Naive thymus-derived CD4-positive, alpha-beta T cell (primary cell): ENCODE measurements at regions not wholly inside any gene's neighbourhood (a gene's known extent, or its start where the extent isn't known, plus 50 kb on each side); places are given as distances from the start of the nearest gene placed in this dataset.
"Not testable (repeated sequence)": the region's sequence is repeated elsewhere in the genome, so short reads cannot be mapped to it uniquely, and the experiment has no call there.

Experiments
- ATAC-seq: fragments of 150-1000 bp; cut with Tn5 transposase; 2 replicates; pipeline ENCODE4 v1.10.0; 2021; ENCODE audit warnings: mild to moderate bottlenecking, moderate library complexity
- CTCF ChIA-PET: fragments of 350-600 bp; sonication (Branson Sonifier 250); formaldehyde crosslinking; loops from one replicate; lab custom pipeline; 2021; ENCODE audit warnings: antibody characterized with exemption; lab: Charles Lee
- POLR2A ChIA-PET: fragments of 350-600 bp; sonication (Branson Sonifier 250); formaldehyde crosslinking; loops from one replicate; lab custom pipeline; 2021; ENCODE audit warnings: antibody characterized with exemption, inconsistent platforms; lab: Charles Lee
- DNase-seq, 9 donors: peaks; one replicate each; pipeline versions ENCODE4 v3.0.0 to v3.0.0-alpha.2; 2020 to 2022; ENCODE audit warnings: mixed read lengths in 1 of 9
- H3K27ac ChIP-seq: one replicate; pipeline ENCODE4 v1.7.0; 2013; ENCODE audit warnings: mild to moderate bottlenecking, low read depth, low read length, moderate library complexity
- H3K27me3 ChIP-seq, 2 donors: one replicate each; pipeline ENCODE4 v1.7.0; 2013; ENCODE audit warnings: low read length in 2 of 2, mild to moderate bottlenecking in 2 of 2, moderate library complexity in 2 of 2; ENCODE audit not compliant: control insufficient read depth in 2 of 2, insufficient read depth in 2 of 2
- H3K36me3 ChIP-seq, 3 experiments: 1 replicate in 2 of 3; 2 replicates in 1 of 3; pipeline ENCODE4 v1.7.0; 2013; ENCODE audit warnings: low read length in 3 of 3, mild to moderate bottlenecking in 3 of 3, moderate library complexity in 1 of 3; ENCODE audit not compliant: insufficient read depth in 3 of 3, control insufficient read depth in 2 of 3
- H3K4me1 ChIP-seq, 2 donors: one replicate each; pipeline ENCODE4 v1.7.0; 2013; ENCODE audit warnings: low read length in 2 of 2, mild to moderate bottlenecking in 2 of 2, moderate library complexity in 1 of 2; ENCODE audit not compliant: control insufficient read depth in 2 of 2, insufficient read depth in 2 of 2
- H3K4me3 ChIP-seq: 2 replicates; pipeline ENCODE4 v1.7.0; 2013; ENCODE audit warnings: mild to moderate bottlenecking, low read length
- H3K9me3 ChIP-seq, 3 experiments: 1 replicate in 2 of 3; 2 replicates in 1 of 3; pipeline ENCODE4 v1.7.0; 2013; ENCODE audit warnings: low read length in 3 of 3; ENCODE audit not compliant: control insufficient read depth in 2 of 3
- H3K27ac Mint-ChIP-seq, 9 donors: one replicate each; pipeline ENCODE4 v1.8.0; 2020 to 2022; ENCODE audit warnings: mixed read lengths in 9 of 9, mild to moderate bottlenecking in 8 of 9, moderate library complexity in 5 of 9, inconsistent platforms in 2 of 9
- H3K27me3 Mint-ChIP-seq, 5 donors: one replicate each; pipeline ENCODE4 v1.8.0; 2021 to 2022; ENCODE audit warnings: mixed read lengths in 5 of 5, mild to moderate bottlenecking in 1 of 5
- H3K36me3 Mint-ChIP-seq, 5 donors: one replicate each; pipeline ENCODE4 v1.8.0; 2020 to 2022; ENCODE audit warnings: mixed read lengths in 5 of 5, mild to moderate bottlenecking in 3 of 5, inconsistent platforms in 1 of 5
- H3K4me1 Mint-ChIP-seq, 7 donors: one replicate each; pipeline ENCODE4 v1.8.0; 2020 to 2022; ENCODE audit warnings: mixed read lengths in 7 of 7, mild to moderate bottlenecking in 3 of 7, inconsistent platforms in 1 of 7
- H3K4me3 Mint-ChIP-seq, 10 donors: one replicate each; pipeline ENCODE4 v1.8.0; 2020 to 2022; ENCODE audit warnings: mild to moderate bottlenecking in 10 of 10, mixed read lengths in 10 of 10, moderate library complexity in 6 of 10, inconsistent platforms in 2 of 10
- H3K9me3 Mint-ChIP-seq, 11 donors: one replicate each; pipeline ENCODE4 v1.8.0; 2020 to 2022; ENCODE audit warnings: mixed read lengths in 11 of 11, mild to moderate bottlenecking in 4 of 11, inconsistent platforms in 1 of 11, moderate library complexity in 1 of 11
- intact Hi-C, 2 donors: fragments of 100-400 bp; cut with micrococcal nuclease; formaldehyde crosslinking; loops; one replicate each; pipeline ENCODE4 v1.15.1; 2023

GRCh38 chr2:167814881-167815718 lies 432.3 kb downstream of the STK39 start:
- Histone ChIP-seq H3K27ac (no peak overlapping the region), H3K9me3 (no peaks in the 10 kb centered on the region), H3K27me3 (no peaks in the 10 kb centered on the region), H3K4me1 (no peaks in the 10 kb centered on the region), H3K36me3 (no peaks in the 10 kb centered on the region), H3K4me3 (no peak overlapping the region)
- H3K27me3 Mint-ChIP-seq = peaks cover 3 to 8% (median 5%) of the 10 kb centered on the region in 5 donors
- CTCF ChIA-PET = no interaction called here
- DNase-seq (no peak), ATAC-seq (no peak)
- intact Hi-C loops = no loop called here
- no peak overlapping the region for H3K27ac Mint-ChIP-seq
- POLR2A ChIA-PET = no interaction called here
- H3K9me3 Mint-ChIP-seq = peaks cover 0 to 9% (median 0%) of the 10 kb centered on the region in 11 donors
- H3K36me3 Mint-ChIP-seq = no peaks in the 10 kb centered on the region
- no peak overlapping the region for H3K4me3 Mint-ChIP-seq
- H3K4me1 Mint-ChIP-seq = no peaks in the 10 kb centered on the region

- H3K4me1 Mint-ChIP-seq, H3K9me3 ChIP-seq, ATAC-seq, H3K4me3 Mint-ChIP-seq, H3K9me3 Mint-ChIP-seq, H3K27ac ChIP-seq, intact Hi-C loops, H3K27ac Mint-ChIP-seq, H3K36me3 ChIP-seq, POLR2A ChIA-PET, H3K27me3 ChIP-seq, H3K4me1 ChIP-seq, DNase-seq, CTCF ChIA-PET, H3K4me3 ChIP-seq, H3K36me3 Mint-ChIP-seq, H3K27me3 Mint-ChIP-seq: not testable (repeated sequence)
These were observed 432.9 kb downstream of the STK39 start for GRCh38 chr2:167814482-167814880.

- ATAC-seq, H3K9me3 ChIP-seq, DNase-seq, H3K36me3 Mint-ChIP-seq, H3K4me1 Mint-ChIP-seq, H3K27me3 ChIP-seq, H3K27me3 Mint-ChIP-seq, POLR2A ChIA-PET, H3K27ac Mint-ChIP-seq, H3K4me1 ChIP-seq, H3K36me3 ChIP-seq, H3K4me3 Mint-ChIP-seq, H3K27ac ChIP-seq, H3K4me3 ChIP-seq, intact Hi-C loops: not testable (repeated sequence)
- H3K9me3 Mint-ChIP-seq = peaks cover 0 to 18% (median 5%) of the 10 kb centered on the region in 11 donors
- CTCF ChIA-PET = interaction anchor here (0.7 kb wide), 1 partner anchor 525 kb away, joined by 3 read pairs; no protein-coding TSS in a partner anchor
These were observed 437.6 kb downstream of the STK39 start for GRCh38 chr2:167809799-167810198.

GRCh38 chr2:167803449-167803988 lies 443.9 kb downstream of the STK39 start:
- Mint-ChIP-seq H3K4me3 (no peak overlapping the region), H3K4me1 (no peaks in the 10 kb centered on the region), H3K27ac (no peak overlapping the region), H3K27me3 (peaks cover 0 to 8% (median 0%) of the 10 kb centered on the region in 5 donors), H3K36me3 (no peaks in the 10 kb centered on the region), H3K9me3 (peaks cover 0 to 13% (median 4%) of the 10 kb centered on the region in 11 donors)
- POLR2A ChIA-PET = no interaction called here
- no peak overlapping the region for H3K27ac ChIP-seq
- H3K9me3 ChIP-seq = no peaks in the 10 kb centered on the region
- DNase-seq (no peak), ATAC-seq (no peak)
- CTCF ChIA-PET = no interaction called here
- H3K36me3 ChIP-seq = no peaks in the 10 kb centered on the region
- no peaks in the 10 kb centered on the region for H3K27me3 ChIP-seq
- H3K4me1 ChIP-seq = no peaks in the 10 kb centered on the region
- no peak overlapping the region for H3K4me3 ChIP-seq
- intact Hi-C loops = no loop called here

- no peak for ATAC-seq
- CTCF ChIA-PET = no interaction called here
- intact Hi-C loops = no loop called here
These were observed 452.7 kb downstream of the STK39 start for GRCh38 chr2:167794554-167795255.

GRCh38 chr2:167793725-167794124 lies 453.7 kb downstream of the STK39 start:
- intact Hi-C loops = no loop called here
- CTCF ChIA-PET = no interaction called here
- Mint-ChIP-seq H3K27me3 (peaks cover 5 to 29% (median 8%) of the 10 kb centered on the region in 5 donors), H3K36me3 (no peaks in the 10 kb centered on the region), H3K27ac (no peak overlapping the region), H3K4me1 (no peaks in the 10 kb centered on the region), H3K9me3 (peaks cover 0 to 4% (median 0%) of the 10 kb centered on the region in 11 donors), H3K4me3 (no peak overlapping the region)
- H3K4me3 ChIP-seq = no peak overlapping the region
- ATAC-seq (no peak), DNase-seq (no peak)
- H3K36me3 ChIP-seq = no peaks in the 10 kb centered on the region
- no peaks in the 10 kb centered on the region for H3K4me1 ChIP-seq
- no peak overlapping the region for H3K27ac ChIP-seq
- no peaks in the 10 kb centered on the region for H3K9me3 ChIP-seq
- POLR2A ChIA-PET = no interaction called here
- H3K27me3 ChIP-seq = no peaks in the 10 kb centered on the region

More at GRCh38 chr2:167794554-167795255, 452.7 kb downstream of the STK39 start:
- Mint-ChIP-seq H3K27ac (no peak overlapping the region), H3K9me3 (peaks cover 0 to 4% (median 0%) of the 10 kb centered on the region in 11 donors), H3K4me3 (no peak overlapping the region), H3K36me3 (no peaks in the 10 kb centered on the region), H3K27me3 (peaks cover 5 to 29% (median 8%) of the 10 kb centered on the region in 5 donors), H3K4me1 (no peaks in the 10 kb centered on the region)
- no peak overlapping the region for H3K4me3 ChIP-seq
- POLR2A ChIA-PET = no interaction called here
- no peak overlapping the region for H3K27ac ChIP-seq
- no peaks in the 10 kb centered on the region for H3K27me3 ChIP-seq
- no peak for DNase-seq
- no peaks in the 10 kb centered on the region for H3K36me3 ChIP-seq
- H3K9me3 ChIP-seq = no peaks in the 10 kb centered on the region
- H3K4me1 ChIP-seq = no peaks in the 10 kb centered on the region
